ENCODE measurements at regions not wholly inside any gene's neighbourhood (a gene's known extent, or its start where the extent isn't known, plus 50 kb on each side); places are given as distances from the start of the nearest gene placed in this dataset.

GRCh38 chr6:134740473-134741199 is 209.3 kb downstream of the ALDH8A1 start:
- peak; percentile 50 for DNase-seq (ENCODE audit: low read depth)
- no peak for TF ChIP-seq CTCF (IDR thresholded peaks at IDR 0.05; ENCODE audit: low read length, missing control alignments)
- no peak overlapping the region for H3K4me3 ChIP-seq (replicated peaks; ENCODE audit: low read depth, low read length)

GRCh38 chr6:134740027-134740373 is 209.9 kb downstream of the ALDH8A1 start:
- DNase-seq (ENCODE audit: low read depth): no peak
- no peak overlapping the region for H3K4me3 ChIP-seq (replicated peaks; ENCODE audit: low read depth, low read length)
- TF ChIP-seq CTCF (IDR thresholded peaks at IDR 0.05; ENCODE audit: low read length, missing control alignments): no peak

- no peak overlapping the region for H3K4me3 ChIP-seq (replicated peaks; ENCODE audit: low read depth, low read length)
- DNase-seq (ENCODE audit: low read depth): peak; percentile 50
- TF ChIP-seq CTCF (IDR thresholded peaks at IDR 0.05; ENCODE audit: low read length, missing control alignments): no peak
These were observed 210.4 kb downstream of the ALDH8A1 start for GRCh38 chr6:134739299-134740026.

GRCh38 chr6:134738211-134738885 is 211.6 kb downstream of the ALDH8A1 start:
- TF ChIP-seq CTCF (IDR thresholded peaks at IDR 0.05; ENCODE audit: low read length, missing control alignments): no peak
- no peak overlapping the region for H3K4me3 ChIP-seq (replicated peaks; ENCODE audit: low read depth, low read length)
- no peak for DNase-seq (ENCODE audit: low read depth)

- TF ChIP-seq CTCF (IDR thresholded peaks at IDR 0.05; ENCODE audit: low read length, missing control alignments): no peak
- no peak overlapping the region for H3K4me3 ChIP-seq (replicated peaks; ENCODE audit: low read depth, low read length)
- DNase-seq (ENCODE audit: low read depth): no peak
These were observed 214.4 kb downstream of the ALDH8A1 start for GRCh38 chr6:134735461-134735860.

- DNase-seq (ENCODE audit: low read depth): no peak
- TF ChIP-seq CTCF (IDR thresholded peaks at IDR 0.05; ENCODE audit: low read length, missing control alignments): no peak
- H3K4me3 ChIP-seq (replicated peaks; ENCODE audit: low read depth, low read length): no peak overlapping the region
These were observed 215.5 kb downstream of the ALDH8A1 start for GRCh38 chr6:134734312-134734869.
